ENCODE measurements at regions not wholly inside any gene's neighbourhood (a gene's known extent, or its start where the extent isn't known, plus 50 kb on each side); places are given as distances from the start of the nearest gene placed in this dataset.

DNA sequence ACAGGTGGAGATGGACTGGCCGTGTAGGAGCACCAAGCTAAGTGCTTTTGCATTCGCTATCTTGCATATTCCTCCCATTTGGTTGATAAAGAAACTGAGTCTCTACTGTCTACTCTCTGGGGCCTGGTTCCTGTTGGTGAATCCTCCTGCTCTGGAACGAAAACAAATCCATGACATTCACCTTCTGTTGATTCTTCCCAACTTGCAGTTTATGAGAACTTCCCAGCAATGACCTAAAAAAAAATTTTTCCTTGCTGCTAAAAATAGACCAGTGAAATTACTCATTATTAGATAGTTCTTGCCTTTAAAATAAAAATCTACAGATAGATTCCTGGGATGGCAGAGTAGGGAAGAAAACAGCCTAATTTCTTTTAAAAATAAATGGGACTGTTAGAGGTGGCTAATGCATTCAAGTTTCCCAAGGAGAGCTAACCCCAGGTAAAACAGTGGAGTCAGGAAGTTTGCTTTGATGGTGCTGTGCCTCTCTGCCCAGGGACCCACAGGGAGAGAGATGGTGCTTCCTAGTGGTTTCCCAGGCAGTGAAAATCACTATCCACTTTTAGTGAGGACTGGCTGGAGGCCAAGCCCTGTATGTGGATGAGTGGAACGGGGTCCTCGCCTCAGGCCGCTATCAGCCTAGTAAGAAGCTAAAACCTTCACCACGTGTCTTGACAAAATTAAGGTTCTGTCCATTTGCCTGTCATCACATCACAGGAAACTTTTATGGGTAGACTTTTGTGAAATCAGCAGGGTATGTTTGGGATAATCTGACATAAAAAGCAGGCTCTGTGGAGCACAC, 68.4 kb upstream of the NR3C1 start:
- no peak for DNase-seq (ENCODE audit: low read depth in 1 of 2, low spot score in 1 of 2)
- Histone ChIP-seq H3K27me3 (ENCODE audit: insufficient read depth, poor library complexity, severe bottlenecking) (no peaks in the 10 kb centered on the region), H3K27ac (replicated peaks) (no peak overlapping the region), H3K4me3 (replicated peaks; ENCODE audit: insufficient read depth, low read length) (no peak overlapping the region)
- TF ChIP-seq POLR2AphosphoS5 (IDR thresholded peaks at IDR 0.05; ENCODE audit: low read depth), result no peak
- TF ChIP-seq, protein P1, sequence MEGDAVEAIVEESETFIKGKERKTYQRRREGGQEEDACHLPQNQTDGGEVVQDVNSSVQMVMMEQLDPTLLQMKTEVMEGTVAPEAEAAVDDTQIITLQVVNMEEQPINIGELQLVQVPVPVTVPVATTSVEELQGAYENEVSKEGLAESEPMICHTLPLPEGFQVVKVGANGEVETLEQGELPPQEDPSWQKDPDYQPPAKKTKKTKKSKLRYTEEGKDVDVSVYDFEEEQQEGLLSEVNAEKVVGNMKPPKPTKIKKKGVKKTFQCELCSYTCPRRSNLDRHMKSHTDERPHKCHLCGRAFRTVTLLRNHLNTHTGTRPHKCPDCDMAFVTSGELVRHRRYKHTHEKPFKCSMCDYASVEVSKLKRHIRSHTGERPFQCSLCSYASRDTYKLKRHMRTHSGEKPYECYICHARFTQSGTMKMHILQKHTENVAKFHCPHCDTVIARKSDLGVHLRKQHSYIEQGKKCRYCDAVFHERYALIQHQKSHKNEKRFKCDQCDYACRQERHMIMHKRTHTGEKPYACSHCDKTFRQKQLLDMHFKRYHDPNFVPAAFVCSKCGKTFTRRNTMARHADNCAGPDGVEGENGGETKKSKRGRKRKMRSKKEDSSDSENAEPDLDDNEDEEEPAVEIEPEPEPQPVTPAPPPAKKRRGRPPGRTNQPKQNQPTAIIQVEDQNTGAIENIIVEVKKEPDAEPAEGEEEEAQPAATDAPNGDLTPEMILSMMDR (IDR thresholded peaks at IDR 0.05; ENCODE audit: insufficient read depth, low read length), result no peak
- TF ChIP-seq GABPA (IDR thresholded peaks at IDR 0.05; ENCODE audit: low read depth), result no peak
- no peak for TF ChIP-seq SPI1 (IDR thresholded peaks at IDR 0.05; ENCODE audit: borderline replicate concordance, low read depth)
- TF ChIP-seq, protein P2, sequence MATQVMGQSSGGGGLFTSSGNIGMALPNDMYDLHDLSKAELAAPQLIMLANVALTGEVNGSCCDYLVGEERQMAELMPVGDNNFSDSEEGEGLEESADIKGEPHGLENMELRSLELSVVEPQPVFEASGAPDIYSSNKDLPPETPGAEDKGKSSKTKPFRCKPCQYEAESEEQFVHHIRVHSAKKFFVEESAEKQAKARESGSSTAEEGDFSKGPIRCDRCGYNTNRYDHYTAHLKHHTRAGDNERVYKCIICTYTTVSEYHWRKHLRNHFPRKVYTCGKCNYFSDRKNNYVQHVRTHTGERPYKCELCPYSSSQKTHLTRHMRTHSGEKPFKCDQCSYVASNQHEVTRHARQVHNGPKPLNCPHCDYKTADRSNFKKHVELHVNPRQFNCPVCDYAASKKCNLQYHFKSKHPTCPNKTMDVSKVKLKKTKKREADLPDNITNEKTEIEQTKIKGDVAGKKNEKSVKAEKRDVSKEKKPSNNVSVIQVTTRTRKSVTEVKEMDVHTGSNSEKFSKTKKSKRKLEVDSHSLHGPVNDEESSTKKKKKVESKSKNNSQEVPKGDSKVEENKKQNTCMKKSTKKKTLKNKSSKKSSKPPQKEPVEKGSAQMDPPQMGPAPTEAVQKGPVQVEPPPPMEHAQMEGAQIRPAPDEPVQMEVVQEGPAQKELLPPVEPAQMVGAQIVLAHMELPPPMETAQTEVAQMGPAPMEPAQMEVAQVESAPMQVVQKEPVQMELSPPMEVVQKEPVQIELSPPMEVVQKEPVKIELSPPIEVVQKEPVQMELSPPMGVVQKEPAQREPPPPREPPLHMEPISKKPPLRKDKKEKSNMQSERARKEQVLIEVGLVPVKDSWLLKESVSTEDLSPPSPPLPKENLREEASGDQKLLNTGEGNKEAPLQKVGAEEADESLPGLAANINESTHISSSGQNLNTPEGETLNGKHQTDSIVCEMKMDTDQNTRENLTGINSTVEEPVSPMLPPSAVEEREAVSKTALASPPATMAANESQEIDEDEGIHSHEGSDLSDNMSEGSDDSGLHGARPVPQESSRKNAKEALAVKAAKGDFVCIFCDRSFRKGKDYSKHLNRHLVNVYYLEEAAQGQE (IDR thresholded peaks at IDR 0.05; ENCODE audit: insufficient replicate concordance, low read depth), result no peak

DNA sequence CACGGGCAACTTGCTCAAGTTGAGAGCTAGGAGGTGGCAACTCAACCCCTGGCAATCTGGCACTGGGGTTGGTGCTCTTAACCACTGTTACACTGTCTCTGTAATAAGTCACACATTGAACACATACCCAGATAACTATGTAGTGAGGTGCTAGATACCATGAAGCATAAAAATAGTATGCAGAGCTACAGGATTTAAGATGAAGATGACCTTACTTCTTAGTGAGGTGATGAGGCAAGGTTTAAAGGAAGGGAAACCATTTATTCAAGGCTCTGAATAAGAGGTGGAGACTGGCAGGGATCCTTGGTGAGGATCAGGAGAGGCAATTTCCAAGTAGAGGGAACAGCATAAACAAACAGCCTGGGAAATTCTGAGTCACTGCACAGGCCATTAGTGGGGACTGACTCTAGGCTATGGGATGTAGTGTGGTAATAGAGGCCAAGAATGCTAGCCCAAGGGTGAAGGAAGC, 67.6 kb upstream of the NR3C1 start:
- H3K4me3 ChIP-seq (replicated peaks; ENCODE audit: insufficient read depth, low read length), result no peak overlapping the region
- no peak overlapping the region for H3K27ac ChIP-seq (replicated peaks)
- TF ChIP-seq POLR2AphosphoS5 (IDR thresholded peaks at IDR 0.05; ENCODE audit: low read depth) (no peak), SPI1 (IDR thresholded peaks at IDR 0.05; ENCODE audit: borderline replicate concordance, low read depth) (no peak)
- TF ChIP-seq, protein P1 (IDR thresholded peaks at IDR 0.05; ENCODE audit: insufficient read depth, low read length), result no peak
- H3K27me3 ChIP-seq (ENCODE audit: insufficient read depth, poor library complexity, severe bottlenecking), result no peaks in the 10 kb centered on the region
- no peak for DNase-seq (ENCODE audit: low read depth in 1 of 2, low spot score in 1 of 2)

DNA sequence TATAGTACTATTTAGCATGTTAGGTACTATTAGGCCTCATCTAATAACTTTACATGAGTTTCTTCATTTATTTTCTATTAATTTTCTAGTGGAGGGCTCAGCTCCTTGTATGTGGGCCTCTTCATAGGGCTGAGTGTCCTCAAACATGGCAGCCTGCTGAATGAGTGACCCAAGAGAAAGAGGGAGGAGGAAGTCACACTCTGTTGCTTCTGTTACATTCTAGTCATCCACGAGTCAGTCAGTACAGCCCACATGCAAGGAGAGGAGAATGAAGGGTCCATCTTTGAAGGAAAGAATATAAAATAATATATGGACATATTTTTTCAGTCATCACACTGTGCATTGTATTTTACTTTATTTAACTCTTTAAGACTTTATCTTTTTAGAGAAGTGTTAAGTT, 66.6 kb upstream of the NR3C1 start:
- H3K27me3 ChIP-seq (ENCODE audit: insufficient read depth, poor library complexity, severe bottlenecking), result no peaks in the 10 kb centered on the region
- no peak overlapping the region for H3K27ac ChIP-seq (replicated peaks)
- no peak for DNase-seq (ENCODE audit: low read depth in 1 of 2, low spot score in 1 of 2)
- no peak overlapping the region for H3K4me3 ChIP-seq (replicated peaks; ENCODE audit: insufficient read depth, low read length)
- TF ChIP-seq, protein P1 (IDR thresholded peaks at IDR 0.05; ENCODE audit: insufficient read depth, low read length), result no peak
- TF ChIP-seq GABPA (IDR thresholded peaks at IDR 0.05; ENCODE audit: low read depth) (no peak), SPI1 (IDR thresholded peaks at IDR 0.05; ENCODE audit: borderline replicate concordance, low read depth) (no peak), POLR2AphosphoS5 (IDR thresholded peaks at IDR 0.05; ENCODE audit: low read depth) (no peak)
- TF ChIP-seq, protein P2 (IDR thresholded peaks at IDR 0.05; ENCODE audit: insufficient replicate concordance, low read depth), result no peak

All from HL-60 (cell line).